ENCODE measurements at regions not wholly inside any gene's neighbourhood (a gene's known extent, or its start where the extent isn't known, plus 50 kb on each side); places are given as distances from the start of the nearest gene placed in this dataset.

GRCh38 chr3:167930453-167930852 lies 165.3 kb downstream of the GOLIM4 start:
- BruUV-seq (replicated peaks): no TSS peak
- Histone ChIP-seq H3K9me1 (replicated peaks; ENCODE audit: control insufficient read depth, extremely low read depth, insufficient read depth, low read length) (no peaks in the 10 kb centered on the region), H3K79me2 (ENCODE audit: control insufficient read depth, insufficient read depth, low read length) (no peaks in the 10 kb centered on the region), H3K9me3 (replicated peaks; ENCODE audit: control insufficient read depth, insufficient read depth, low read length) (no peaks in the 10 kb centered on the region), H3K9ac (replicated peaks; ENCODE audit: extremely low read depth, insufficient read depth, low read length) (no peak overlapping the region), H4K20me1 (replicated peaks; ENCODE audit: control insufficient read depth, extremely low read depth, insufficient read depth, low read length) (no peaks in the 10 kb centered on the region), H2AFZ (ENCODE audit: low read depth, low read length) (no peak overlapping the region), H3K4me3 (replicated peaks in 1 of 3; ENCODE audit: insufficient read depth in 1 of 3, low read depth in 1 of 3, low read length in 3 of 3) (no peak overlapping the region), H3K27me3 (ENCODE audit: control insufficient read depth in 2 of 2, insufficient read depth in 2 of 2, low read length in 2 of 2) (peaks cover 0 to 4% of the 10 kb centered on the region in 2 experiments), H3K27ac (ENCODE audit: insufficient read depth, low read depth, low read length) (no peak overlapping the region), H3K4me2 (ENCODE audit: insufficient read depth, low read length) (no peak overlapping the region), H3K4me1 (ENCODE audit: control insufficient read depth, extremely low read depth, insufficient read depth, low read length) (no peaks in the 10 kb centered on the region), H3K36me3 (ENCODE audit: control insufficient read depth in 2 of 2, extremely low read depth in 1 of 2, insufficient read depth in 2 of 2, low read length in 2 of 2) (no peaks in the 10 kb centered on the region)
- POLR2A ChIA-PET: no interaction called here
- FAIRE-seq: no peak
- intact Hi-C loops (cut with micrococcal nuclease) (no loop called here), dilution Hi-C loops (cut with MboI; ENCODE audit: extremely low pct_ligation_motif_present, low sequenced_read_pairs) (no loop called here)
- CTCF ChIA-PET: interaction anchor here (0.8 to 7.6 kb wide), 3 partner anchors 13 to 234 kb away, joined by 3 to 104 read pairs (median 5); no protein-coding TSS in a partner anchor
- DNase-seq (ENCODE audit: low read depth, low spot score): no peak
- TF ChIP-seq JUN (IDR thresholded peaks at IDR 0.05; ENCODE audit: borderline replicate concordance, insufficient read depth, insufficient read length, low read depth): no peak
- no peak for TF ChIP-seq POLR2A (IDR thresholded peaks at IDR 0.05; ENCODE audit: low read depth, low read length)
- TF ChIP-seq MYC (IDR thresholded peaks at IDR 0.05; ENCODE audit: low read depth, low read length): no peak
- no peak for TF ChIP-seq FOS (IDR thresholded peaks at IDR 0.05; ENCODE audit: borderline replicate concordance, insufficient read depth, low read length)
- TF ChIP-seq GATA2 (IDR thresholded peaks at IDR 0.05; ENCODE audit: insufficient read depth, insufficient read length, low read depth, low read length): no peak
- no peak for TF ChIP-seq MAX (IDR thresholded peaks at IDR 0.05; ENCODE audit: insufficient read depth, insufficient read length)
- TF ChIP-seq, protein P1, sequence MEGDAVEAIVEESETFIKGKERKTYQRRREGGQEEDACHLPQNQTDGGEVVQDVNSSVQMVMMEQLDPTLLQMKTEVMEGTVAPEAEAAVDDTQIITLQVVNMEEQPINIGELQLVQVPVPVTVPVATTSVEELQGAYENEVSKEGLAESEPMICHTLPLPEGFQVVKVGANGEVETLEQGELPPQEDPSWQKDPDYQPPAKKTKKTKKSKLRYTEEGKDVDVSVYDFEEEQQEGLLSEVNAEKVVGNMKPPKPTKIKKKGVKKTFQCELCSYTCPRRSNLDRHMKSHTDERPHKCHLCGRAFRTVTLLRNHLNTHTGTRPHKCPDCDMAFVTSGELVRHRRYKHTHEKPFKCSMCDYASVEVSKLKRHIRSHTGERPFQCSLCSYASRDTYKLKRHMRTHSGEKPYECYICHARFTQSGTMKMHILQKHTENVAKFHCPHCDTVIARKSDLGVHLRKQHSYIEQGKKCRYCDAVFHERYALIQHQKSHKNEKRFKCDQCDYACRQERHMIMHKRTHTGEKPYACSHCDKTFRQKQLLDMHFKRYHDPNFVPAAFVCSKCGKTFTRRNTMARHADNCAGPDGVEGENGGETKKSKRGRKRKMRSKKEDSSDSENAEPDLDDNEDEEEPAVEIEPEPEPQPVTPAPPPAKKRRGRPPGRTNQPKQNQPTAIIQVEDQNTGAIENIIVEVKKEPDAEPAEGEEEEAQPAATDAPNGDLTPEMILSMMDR (IDR thresholded peaks at IDR 0.05; ENCODE audit: extremely low read depth in 1 of 2, insufficient read depth in 1 of 2, low read depth in 1 of 2, low read length in 2 of 2): no peak
- TF ChIP-seq POLR2AphosphoS5 (IDR thresholded peaks at IDR 0.05; ENCODE audit: insufficient read depth, low read depth, low read length): no peak
- TF ChIP-seq EZH2 (IDR thresholded peaks at IDR 0.05; ENCODE audit: borderline replicate concordance, low read depth, low read length, severe bottlenecking): no peak

Data from endothelial cell of umbilical vein (primary cell).